Activated CD4-positive, alpha-beta T cell treated with anti-CD3 and anti-CD28 coated beads, Interleukin-10, Interleukin-2, amounts not matched to agents 100 ng/mL and 50 ng/mL, durations not matched to agents 16 hours and 8 hours (primary cell): ENCODE measurements at regions not wholly inside any gene's neighbourhood (a gene's known extent, or its start where the extent isn't known, plus 50 kb on each side); places are given as distances from the start of the nearest gene placed in this dataset.
A peak's percentile ranks its signal among the peaks of the same experiment; 100 is the strongest.
"Not testable (repeated sequence)": the region's sequence is repeated elsewhere in the genome, so short reads cannot be mapped to it uniquely, and the experiment has no call there.

Experiments
- DNase-seq: peaks from one replicate; pipeline ENCODE4 v3.0.0-alpha.2; 2020

DNA sequence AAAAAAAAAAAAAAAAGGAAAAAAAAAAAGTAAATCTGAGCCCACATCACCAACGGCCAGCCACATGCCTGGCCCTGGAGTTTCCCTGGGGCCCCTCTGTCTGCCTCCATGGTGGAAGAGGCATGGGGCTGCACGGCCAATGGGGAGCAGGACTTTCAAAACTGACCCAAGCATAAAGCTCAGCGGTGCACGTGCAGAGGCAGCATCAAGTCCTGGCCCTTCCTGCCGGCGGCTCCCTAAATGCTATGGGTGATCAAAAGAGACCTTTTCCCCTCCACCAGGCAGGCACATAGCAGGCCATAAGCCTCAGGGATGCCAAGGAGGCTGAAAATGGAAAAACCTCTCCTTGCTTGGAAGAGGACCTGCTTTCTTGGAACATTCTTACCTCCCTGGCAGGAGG lies 94.3 kb downstream of the OAT start:
- no peak for DNase-seq

DNA sequence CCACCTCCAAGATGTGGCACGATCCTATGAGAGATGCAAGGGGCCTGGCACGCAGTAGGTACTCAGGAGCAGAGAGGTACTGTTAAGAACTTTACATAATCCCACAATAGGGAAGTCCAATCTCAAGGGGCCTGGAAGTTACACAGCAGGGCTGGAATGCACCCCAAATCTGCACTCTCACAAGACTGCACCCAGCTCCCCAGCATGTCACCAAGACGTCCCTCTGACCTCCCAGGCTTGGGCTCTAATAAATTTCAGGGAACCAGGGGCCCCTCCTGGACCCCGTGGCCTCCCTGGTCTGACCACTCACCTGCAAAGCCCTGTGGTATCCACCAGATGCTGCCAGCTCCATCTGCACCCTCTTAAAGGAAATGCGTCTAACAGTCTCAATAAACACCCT lies 94.9 kb downstream of the OAT start:
- DNase-seq, result no peak

DNA sequence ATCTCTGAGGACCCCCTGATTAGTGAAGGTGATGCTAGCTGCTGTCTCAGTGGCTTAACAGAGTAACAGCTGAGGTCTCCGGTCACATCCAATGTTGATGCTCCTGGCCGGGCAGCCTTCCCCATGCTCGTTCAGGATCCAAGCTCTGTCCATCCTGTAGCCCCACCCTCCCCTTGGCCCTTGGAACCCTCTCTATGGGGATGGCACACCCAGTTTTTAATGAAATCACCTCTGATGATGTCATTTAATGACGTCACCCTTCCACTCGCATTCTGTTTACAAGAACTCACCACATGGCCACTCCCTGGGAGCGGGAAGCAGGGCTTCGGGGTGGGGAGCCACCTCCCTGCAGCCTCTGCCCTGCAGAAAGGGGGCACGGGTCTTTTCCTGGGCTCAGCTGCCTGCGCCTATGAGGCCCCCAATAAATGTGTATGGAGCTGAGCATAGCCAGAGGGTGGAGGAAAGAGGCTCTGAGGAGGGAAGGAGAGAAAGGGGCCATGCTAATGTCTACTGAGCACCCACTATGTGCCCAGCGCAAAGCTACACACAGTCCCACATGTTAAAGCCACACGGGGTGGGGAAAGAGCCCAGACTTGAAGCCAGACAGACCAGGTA lies 95.5 kb downstream of the OAT start:
- no peak for DNase-seq

DNA sequence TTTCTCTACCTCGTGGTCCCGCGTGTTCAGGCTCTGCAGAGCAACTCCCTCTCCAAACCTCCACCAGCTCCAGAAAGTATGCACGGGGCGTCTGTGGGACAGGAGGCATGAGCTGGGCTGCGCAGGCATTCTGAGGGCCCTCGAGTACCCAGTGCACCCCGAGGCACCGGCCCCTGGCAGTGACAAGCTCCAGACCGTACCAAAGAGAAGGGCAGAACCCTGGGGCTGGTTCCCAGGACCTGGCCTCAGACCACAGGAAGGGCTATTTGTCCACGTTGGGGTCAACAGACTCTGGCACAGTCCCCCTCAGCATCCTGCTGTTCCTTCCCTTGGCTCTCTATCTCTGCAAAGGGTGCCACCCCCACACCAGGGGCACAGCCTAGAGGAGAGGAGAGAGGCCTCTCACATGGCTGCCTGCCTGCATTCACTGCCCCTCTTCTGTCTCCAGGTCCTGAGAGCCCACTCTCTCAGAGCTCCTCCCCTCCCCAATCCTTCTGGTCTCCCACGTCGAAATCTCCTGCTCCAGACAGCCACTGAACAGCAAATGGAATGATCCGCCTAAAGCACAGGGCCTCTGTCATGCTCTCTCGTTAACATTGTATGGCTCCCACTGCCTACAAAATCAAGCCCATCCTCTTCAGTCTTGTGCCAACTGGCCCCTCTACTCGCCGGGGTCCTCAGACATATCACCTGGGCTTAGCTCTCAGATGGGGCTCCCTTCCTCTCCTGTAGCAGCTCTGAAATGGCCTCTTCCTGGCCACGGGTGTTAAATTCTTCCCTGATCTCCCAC lies 96.3 kb downstream of the OAT start:
- DNase-seq, result no peak

DNA sequence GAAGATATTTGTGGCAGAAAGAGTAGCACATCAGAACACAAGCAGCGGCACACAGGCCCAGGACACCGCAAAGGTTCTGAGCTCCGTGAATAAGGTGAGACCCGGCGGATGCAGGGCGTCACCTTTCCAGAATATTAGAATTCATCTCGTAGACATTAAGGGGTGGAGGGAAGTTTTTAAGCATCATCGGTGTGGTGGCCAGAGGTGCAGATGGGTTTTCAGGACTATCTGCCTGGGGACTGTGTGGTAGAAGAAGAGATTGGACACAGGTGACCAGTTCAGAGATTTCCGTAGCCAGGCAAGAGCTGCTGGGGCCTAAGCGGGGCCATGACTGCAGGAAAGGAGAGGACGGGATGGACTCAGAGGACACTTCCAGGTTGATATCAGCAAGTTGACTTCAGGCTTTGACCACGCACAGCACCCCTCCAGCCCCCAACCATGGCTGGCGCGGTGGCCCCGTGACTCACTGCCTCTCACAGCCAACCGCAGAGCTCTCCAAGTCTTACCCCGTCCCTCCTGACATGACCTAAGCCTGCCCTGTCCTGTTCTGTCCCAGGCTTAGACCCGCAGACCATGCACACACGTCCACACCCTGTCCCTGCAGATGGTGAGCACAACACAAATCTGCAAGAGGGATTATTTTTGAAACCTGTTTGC lies 97.2 kb downstream of the OAT start:
- DNase-seq, result no peak

DNA sequence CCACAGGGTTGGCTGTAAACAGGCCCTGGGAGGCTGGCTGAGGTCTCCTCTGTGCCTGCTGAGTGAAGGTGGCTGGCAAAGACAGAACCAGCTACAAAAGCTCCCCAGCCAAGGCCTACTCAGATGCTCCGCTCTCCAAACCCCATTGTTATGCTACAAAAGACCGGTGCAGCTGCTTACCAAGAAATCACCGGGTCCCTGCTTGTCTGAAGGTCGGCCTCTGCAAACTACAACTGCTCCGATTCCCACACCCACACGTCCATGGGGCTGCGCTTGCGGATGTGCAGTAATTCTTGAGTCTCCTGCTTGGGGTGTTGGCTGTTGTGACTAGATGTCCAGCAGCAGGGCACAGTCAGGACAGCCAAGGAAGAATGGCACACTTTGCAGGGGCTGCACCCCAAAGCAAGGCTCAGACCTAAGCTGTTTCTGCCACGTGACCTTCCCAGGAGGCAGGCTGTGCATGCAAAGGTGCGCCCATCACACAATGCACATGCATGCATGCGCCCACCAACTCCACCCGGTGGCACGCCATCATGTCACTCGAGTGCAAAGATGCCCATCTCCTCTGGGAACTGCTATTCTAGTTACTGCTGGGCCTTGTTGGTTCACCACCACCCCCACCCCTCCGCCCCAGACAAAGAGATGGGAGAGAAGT lies 97.8 kb downstream of the OAT start:
- DNase-seq, result no peak

DNA sequence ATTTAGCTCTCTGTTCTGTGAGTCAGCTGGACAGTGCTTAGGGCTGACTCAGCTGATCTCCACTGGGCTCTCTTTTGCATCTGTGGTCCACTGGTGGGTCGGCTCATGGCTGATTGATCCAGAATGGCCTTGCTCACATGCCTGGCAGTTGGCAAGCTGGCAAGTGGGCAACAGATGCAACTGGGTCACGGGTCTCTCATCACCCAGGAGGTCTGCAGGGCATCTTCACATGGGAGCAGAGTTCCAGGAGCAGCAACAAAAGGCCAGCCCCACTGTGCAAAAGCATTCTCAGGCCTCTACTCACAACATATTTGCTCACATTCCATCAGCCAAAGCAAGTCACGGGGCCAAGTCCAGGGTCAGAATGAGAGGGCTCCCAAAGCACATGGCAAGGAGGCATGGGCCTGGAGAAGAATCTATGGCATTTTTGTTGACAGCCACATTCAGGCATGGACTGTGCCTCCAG lies 98.8 kb downstream of the OAT start:
- DNase-seq, result no peak

DNA sequence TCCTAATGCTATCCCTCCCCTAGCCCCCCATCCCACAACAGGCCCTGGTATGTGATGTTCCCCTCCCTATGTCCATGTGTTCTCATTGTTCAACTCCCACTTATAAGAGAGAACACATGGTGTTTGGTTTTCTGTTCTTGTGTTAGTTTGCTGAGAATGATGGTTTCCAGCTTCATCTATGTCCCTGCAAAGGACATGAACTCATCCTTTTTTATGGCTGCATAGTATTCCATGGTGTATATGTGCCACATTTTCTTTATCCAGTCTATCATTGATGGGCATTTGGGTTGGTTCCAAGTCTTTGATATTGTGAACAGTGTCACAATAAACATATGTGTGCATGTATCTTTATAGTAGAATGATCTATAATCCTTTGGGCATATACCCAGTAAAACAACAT lies 99.2 kb downstream of the OAT start:
- DNase-seq, result not testable (repeated sequence)

DNA sequence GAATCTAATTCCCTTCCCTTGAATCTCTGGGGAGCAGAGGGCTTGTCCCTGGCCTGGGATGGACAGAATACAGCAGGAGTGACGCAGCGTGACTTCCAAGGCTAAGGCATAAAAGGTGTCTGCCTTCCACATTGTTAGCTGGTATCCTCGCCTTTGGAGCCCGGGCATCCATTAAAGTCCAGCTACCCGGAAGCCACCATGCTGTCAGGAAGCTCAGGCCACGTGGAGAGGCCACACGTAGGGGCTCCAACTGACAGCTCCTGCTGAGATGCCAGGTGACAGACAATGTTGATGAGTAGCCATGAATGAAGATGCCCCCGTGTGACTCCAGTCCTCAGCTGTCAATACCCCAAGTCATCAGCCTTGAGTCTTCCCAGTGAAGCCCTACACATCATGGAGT lies 99.9 kb downstream of the OAT start:
- no peak for DNase-seq

DNA sequence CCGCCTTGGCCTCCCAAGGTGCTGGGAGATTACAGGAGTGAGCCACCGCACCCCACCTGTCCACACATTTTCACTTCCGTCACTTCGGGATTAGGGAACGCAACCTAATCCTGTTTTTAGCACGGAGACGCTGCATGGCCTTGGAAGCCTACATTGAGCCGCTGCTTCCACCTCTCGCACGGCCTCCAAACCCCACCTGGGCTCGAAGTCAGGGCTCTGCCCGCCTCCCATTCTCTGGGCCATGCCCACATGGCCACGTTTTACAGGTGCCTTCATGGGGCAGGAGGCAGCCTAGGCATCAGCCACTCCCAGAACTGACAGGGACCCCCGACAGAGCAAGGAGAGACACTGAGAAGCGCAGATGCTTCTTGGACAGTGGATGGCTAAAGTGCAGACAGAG lies 100.6 kb downstream of the OAT start:
- no peak for DNase-seq

DNA sequence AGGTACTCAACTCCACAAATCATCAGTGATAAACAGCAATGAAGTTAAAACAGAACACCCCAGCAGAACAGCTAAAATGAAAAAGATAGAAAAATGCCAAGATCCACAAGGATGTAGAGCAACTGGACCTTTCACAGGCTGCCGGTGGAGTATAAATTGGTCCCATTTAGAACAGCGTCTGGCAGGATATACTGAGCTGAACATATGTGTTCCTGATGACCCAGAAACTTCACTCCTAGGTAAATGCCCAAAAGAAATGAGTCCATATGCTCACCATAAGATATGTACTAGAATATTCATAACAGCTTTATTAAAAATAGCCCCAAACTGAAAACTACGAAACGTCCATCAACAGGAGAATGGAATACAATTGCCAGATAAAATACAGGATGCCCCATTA lies 102.4 kb downstream of the OAT start:
- no peak for DNase-seq

DNA sequence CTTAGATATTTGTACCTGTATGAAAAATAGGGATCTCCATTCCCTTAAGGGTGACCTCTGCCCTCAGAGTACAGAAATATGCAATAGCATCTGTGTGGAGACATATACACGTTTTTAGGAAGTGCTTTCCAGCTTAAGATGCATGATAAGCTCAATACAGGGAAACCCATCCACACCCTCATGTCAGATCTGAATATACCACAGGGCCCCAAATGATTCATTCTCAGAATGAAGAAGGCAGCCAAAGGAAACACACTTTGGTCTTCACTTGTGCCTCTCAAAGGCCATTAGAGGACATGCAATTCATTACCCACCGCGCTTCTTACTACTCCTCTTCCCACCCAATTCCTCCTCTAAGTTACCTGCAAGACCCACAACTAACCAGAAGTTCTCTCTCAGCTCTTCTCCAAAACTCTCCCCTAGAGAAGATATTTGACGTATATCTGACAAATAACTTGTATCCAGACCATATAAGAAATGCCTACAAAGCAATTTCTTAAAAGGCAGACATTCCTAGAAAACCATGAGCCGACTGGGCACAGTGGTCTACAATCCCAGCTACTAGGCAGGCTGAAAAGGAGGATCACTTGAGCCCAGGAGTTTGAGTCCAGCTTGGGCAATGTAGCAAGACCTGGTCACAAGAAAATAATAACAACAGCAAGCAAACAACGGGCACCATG lies 103.0 kb downstream of the OAT start:
- peak; percentile 13 for DNase-seq

DNA sequence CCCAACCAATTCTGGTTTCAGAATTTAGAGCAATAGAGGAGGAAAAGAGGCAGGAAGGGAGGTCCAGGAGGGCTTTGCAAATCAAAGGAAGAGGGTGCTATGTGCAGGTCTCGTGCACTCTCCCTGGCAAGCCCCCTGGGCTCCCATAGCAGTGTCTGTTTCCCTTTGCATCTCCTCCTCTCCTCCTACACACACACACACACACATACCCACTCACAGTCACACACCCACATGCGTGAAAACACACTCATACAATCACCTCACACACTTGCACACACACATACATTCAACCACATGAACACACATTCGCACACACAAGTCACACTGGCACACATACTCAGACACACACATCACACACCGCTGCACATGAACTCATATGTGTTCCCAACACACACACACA lies 105.3 kb downstream of the OAT start:
- no peak for DNase-seq

DNA sequence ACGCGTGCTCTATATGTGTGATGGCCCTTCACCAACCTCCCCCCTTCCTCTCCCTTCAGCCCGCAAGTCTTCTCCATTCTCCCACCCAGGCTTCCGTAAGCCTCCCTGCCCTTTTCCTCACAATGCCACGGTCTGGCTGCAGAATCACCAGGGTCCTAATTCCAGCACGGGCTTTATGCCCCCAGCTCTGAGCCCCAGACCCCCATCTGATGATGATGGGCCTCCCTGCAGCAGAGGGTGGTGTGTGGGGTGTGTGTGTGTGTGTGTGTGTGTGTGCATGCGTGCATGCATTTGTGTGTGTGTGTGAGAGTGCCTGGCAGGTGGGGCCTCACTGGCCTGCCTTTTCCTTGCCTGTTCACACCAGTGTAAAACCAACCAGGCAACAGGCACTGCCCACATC lies 109.9 kb downstream of the OAT start:
- no peak for DNase-seq

DNA sequence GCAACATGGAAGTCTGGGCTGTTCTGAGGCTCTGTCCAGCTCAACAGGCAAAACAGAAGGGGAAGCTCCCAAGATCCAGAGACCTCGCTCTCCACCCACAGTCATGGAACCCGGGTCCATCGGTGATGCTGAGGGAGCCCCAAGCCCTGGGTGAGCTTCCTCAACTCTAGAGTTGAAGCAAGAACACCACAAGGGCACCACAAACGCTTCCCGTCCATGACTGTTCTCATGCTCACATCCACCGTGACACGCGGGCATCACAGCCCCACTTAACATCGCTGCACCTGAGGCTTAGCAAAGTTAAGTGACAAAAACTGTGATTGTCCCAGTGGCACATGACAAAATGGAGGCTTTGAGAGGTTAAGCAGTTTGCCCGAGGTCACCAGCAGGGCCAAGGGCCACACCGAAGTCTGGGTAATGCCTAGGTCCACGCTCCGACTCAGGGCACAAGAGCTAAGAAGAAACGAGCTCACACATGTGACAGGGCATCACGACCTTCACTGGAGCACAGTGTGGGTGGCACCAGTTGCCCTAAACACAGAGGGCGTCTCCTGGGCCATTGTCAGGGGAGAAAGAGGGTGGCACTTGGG lies 110.6 kb downstream of the OAT start:
- DNase-seq, result no peak

DNA sequence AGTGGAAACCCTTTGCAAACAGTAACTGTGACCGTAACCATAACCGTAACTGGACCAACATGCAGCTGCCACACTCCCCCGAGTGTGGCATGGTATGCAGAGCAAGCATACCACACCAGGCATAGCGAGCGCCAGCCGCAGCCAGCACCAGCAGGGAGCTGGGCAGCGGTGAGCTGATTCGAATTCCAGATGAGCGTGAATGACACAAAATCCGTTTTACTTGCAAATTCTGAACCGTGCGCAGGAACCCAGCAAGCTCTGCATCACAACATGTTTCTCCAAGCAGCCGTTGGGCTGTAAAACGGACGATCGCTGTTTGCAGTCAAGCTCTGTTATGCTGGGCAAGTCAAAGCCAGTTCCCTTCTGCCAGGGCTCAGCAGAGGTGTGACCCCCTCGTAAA lies 111.1 kb downstream of the OAT start:
- no peak for DNase-seq

DNA sequence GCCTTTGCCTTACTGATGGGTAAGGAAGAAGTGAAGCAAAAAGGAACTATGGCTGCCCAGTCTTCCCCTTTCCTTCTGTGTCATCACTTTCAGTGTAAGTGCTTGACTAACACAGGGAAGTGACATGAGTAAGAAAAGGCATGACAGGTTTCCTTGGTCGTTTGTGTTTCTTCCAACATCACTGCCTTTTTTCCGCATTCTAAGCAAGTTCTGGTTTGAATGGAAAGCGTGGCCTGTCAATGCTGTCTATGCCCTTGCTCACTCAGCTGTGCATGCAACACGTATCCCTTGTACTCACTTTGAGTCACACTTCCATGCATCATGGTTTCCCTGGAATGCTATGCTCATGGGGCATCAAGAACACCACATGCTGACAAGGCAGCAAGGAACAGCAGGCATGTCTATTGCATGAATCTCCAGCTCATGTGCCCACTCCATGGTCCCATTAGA lies 111.8 kb downstream of the OAT start:
- no peak for DNase-seq

DNA sequence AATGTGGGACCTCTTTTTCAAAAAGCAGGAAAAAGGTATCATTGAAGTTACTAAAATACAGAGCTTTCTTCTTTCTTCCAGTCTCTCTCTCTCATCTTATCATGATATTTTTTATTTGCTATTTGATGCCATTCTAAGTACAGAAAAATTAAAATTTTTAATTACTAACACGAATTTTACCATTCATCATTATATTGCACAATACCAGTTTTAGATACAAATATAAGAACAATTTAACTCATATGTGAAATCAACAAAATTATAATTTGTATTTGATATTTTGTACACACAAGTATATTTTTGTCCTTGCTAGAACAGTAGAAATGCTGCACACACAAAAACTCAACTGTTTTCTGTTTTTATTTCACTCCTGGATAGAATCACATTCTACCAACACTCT lies 112.2 kb downstream of the OAT start:
- DNase-seq, result no peak

DNA sequence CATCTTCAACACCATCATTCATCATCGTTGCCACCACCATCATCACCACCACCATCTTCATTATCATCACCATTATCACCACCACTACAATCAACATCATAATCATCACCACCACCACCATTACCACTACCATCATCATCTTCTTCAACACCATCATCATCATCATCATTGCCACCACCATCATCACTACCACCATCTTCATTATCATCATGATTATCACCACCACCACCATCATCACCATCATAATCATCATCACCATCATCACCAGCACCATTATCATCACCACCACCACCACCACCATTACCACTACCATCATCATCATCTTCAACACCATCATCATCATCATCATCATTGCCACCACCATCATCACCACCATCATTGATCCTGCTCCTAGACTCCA lies 112.7 kb downstream of the OAT start:
- no peak for DNase-seq

DNA sequence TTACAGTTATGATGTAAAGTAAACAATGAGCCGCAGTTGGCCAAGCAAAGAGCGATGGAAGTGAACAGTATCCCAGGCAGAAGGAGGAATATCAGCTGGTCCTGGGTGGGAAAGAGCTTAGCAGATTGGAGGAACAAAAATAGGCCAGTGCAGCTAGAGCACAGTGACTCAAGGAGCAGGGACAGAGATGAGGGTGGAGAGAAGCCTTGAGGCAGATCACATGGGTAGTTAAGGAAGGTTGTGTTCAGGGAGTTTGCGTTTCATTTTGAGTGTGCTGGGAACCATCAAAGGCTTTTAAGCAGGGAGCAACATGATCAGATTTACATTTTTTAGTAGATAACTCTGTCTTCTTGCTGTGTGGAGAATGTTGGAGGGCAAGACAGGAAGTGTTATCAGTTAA lies 113.6 kb downstream of the OAT start:
- no peak for DNase-seq

DNA sequence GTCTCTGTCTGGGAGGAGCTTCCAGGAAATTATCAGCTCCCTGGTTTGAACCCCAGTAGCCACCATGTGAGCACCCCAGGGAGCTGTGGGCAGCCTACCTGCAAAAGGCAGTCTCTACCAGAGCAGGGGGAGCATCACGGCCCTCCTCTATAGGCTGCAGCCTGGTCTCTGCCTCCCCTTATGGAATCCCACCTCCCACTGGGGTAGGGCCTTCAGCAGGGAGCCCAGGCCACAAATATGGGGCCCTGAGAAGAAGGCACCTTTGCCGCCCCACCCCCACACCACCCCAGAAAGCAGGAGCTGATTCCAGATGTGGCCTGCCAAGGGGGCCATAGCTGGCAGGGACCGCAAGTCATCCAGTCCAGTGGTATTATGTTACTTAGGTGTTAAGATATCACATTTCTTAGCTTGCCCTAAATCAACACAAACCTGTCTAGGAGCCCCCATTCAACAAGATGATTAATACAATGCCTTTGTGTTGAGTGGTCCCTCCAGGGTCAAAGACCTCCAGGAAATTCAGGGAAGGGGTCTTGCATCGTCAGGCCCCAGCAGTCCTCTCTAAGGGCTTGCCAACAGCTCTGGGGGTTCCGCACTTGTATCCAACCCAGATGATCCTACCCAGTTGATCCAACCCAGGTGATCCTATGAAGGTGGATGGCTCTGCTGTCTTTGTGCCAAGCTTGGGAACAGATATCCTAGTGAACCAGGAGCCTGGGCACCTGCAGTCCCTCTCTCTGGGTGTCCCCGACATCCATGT lies 114.9 kb downstream of the OAT start:
- DNase-seq, result no peak

DNA sequence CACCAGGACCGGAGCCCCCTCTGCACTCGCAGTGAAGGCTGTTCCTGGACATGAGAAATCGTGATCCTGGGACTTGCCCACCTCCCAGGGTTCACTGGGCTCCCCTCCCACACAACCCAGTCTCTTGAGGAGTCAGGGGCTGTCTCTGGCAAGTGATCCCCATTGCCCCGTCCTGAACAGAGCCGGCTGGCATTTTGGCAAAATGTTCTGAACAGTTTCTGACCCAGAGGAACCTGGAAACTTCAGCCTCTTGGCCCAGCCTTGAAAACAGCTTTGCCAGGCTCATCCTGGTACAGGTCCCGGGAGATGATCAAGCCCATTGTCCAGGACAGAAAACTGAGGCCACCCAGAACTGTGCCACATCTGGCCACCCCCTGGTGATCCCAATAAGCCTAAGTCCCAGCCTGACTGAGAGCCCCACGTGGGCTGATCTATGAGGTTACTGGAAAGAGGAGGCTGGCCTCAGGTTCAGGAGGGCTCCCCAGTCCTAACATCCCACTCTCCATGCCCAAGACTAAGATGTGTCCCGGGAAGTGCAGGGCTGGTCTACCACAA lies 115.7 kb downstream of the OAT start:
- no peak for DNase-seq
